ENCODE measurements at regions not wholly inside any gene's neighbourhood (a gene's known extent, or its start where the extent isn't known, plus 50 kb on each side); places are given as distances from the start of the nearest gene placed in this dataset.

DNA sequence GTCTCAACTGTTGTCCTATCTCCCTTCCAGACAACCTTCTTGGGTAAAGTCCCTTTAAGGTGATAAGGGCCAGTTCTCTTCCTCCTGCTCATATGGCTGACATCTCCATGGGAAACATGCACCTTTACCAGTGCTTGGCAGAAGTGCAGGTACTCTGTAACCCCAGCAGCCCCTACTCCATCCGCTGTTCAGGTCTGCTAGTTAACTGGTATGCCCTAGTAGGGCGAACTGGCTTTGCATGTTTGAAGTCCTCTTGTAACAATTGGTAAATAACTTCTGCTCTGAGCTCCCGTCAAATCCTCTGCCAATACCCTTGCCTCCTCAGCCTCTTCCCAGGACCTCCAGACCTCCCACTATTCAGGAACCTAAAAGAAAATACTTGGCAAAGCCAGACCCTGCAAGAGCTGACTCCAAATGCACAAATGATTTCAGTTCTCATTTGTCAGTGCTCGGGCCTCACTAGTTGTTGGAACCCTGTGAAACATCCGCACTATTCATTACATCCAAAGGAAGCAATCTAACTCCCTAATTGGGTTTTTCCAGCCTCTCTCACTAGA, 703.7 kb downstream of the MAFB start:
- TF ChIP-seq POLR2A (IDR thresholded peaks at IDR 0.05) = no peak
- TF ChIP-seq POLR2AphosphoS5 (IDR thresholded peaks at IDR 0.05) = no peak
